Endothelial cell of umbilical vein (primary cell): ENCODE measurements at regions not wholly inside any gene's neighbourhood (a gene's known extent, or its start where the extent isn't known, plus 50 kb on each side); places are given as distances from the start of the nearest gene placed in this dataset.

Experiments
- BruUV-seq: library from RNA; stranded (reverse); fragments of 400-500 nt; replicated peaks from 2 replicates; lab custom pipeline; 2021; lab: Mats Ljungman, UMichigan
- CTCF ChIA-PET: fragments of 300-600, 350-600 bp; sonication (Branson Sonifier 250); formaldehyde crosslinking; loops from one replicate; lab custom pipeline; 2021; ENCODE audit warnings: antibody characterized with exemption, inconsistent platforms; lab: Charles Lee
- POLR2A ChIA-PET: fragments of 300-600, 350-600 bp; sonication (Branson Sonifier 250); formaldehyde crosslinking; loops from one replicate; lab custom pipeline; 2021; ENCODE audit warnings: antibody characterized with exemption, inconsistent platforms; lab: Charles Lee
- DNase-seq: peaks from one replicate; pipeline ENCODE4 v3.0.0-alpha.2; 2011; ENCODE audit warnings: low read depth, low spot score
- FAIRE-seq: peaks from 2 replicates; lab custom pipeline; 2011; peaks lifted over from hg19 to GRCh38; lab: Jason Lieb, UNC
- H2AFZ ChIP-seq: 2 replicates; pipeline ENCODE4 v1.6.0; 2012; ENCODE audit warnings: low read depth, low read length, control low read depth, inconsistent platforms
- H3K27ac ChIP-seq: 2 replicates; pipeline ENCODE4 v1.5.1; 2011; ENCODE audit warnings: low read depth, mild to moderate bottlenecking, control low read depth, low read length, moderate library complexity; ENCODE audit not compliant: insufficient read depth
- H3K27me3 ChIP-seq, 2 experiments: 2 replicates each; pipeline versions ENCODE4 v1.6.0 to v1.6.1; 2011; ENCODE audit warnings: low read length in 2 of 2, mixed read lengths in 1 of 2; ENCODE audit not compliant: control insufficient read depth in 2 of 2, insufficient read depth in 2 of 2
- H3K36me3 ChIP-seq, 2 experiments: 2 replicates in 1 of 2; 3 replicates in 1 of 2; pipeline ENCODE4 v1.5.1; 2011; ENCODE audit warnings: low read length in 2 of 2, mild to moderate bottlenecking in 1 of 2, moderate library complexity in 1 of 2; ENCODE audit not compliant: control insufficient read depth in 2 of 2, insufficient read depth in 2 of 2; ENCODE audit errors: extremely low read depth in 1 of 2
- H3K4me1 ChIP-seq: 3 replicates; pipeline ENCODE4 v1.5.1; 2011; ENCODE audit warnings: mild to moderate bottlenecking, low read length; ENCODE audit not compliant: control insufficient read depth, insufficient read depth; ENCODE audit errors: extremely low read depth
- H3K4me2 ChIP-seq: 2 replicates; pipeline ENCODE4 v1.6.1; 2011; ENCODE audit warnings: low read length, control low read depth, mixed read lengths; ENCODE audit not compliant: insufficient read depth
- H3K4me3 ChIP-seq, 3 experiments: fragments of 200-600 bp in 1 of 3; sonication (generic), shearing (Covaris generic) in 1 of 3; replicated peaks in 1 of 3; 2 replicates each; pipeline ENCODE4 v1.5.1; 2011 to 2016; ENCODE audit warnings: control low read depth in 3 of 3, low read length in 3 of 3, mild to moderate bottlenecking in 2 of 3, inconsistent platforms in 1 of 3, low read depth in 1 of 3, moderate library complexity in 1 of 3; ENCODE audit not compliant: insufficient read depth in 1 of 3
- H3K79me2 ChIP-seq: 2 replicates; pipeline ENCODE4 v1.6.0; 2012; ENCODE audit warnings: low read length, inconsistent platforms; ENCODE audit not compliant: control insufficient read depth, insufficient read depth
- H3K9ac ChIP-seq: replicated peaks from 2 replicates; pipeline ENCODE3; 2011; ENCODE audit warnings: low read length, control low read depth; ENCODE audit not compliant: insufficient read depth; ENCODE audit errors: extremely low read depth
- H3K9me1 ChIP-seq: replicated peaks from 3 replicates; pipeline ENCODE4 v1.6.0; 2011; ENCODE audit warnings: mild to moderate bottlenecking, low read length; ENCODE audit not compliant: control insufficient read depth, insufficient read depth; ENCODE audit errors: extremely low read depth
- H3K9me3 ChIP-seq: replicated peaks from 2 replicates; pipeline ENCODE4 v1.5.1; 2012; ENCODE audit warnings: low read length, inconsistent platforms; ENCODE audit not compliant: control insufficient read depth, insufficient read depth
- H4K20me1 ChIP-seq: replicated peaks from 2 replicates; pipeline ENCODE3; 2011; ENCODE audit warnings: mild to moderate bottlenecking, low read length; ENCODE audit not compliant: control insufficient read depth, insufficient read depth; ENCODE audit errors: extremely low read depth
- EZH2 ChIP-seq: IDR thresholded peaks from 2 replicates; pipeline ENCODE4 v1.6.1; 2012; ENCODE audit warnings: borderline replicate concordance, low read depth, mild to moderate bottlenecking, moderate library complexity, low read length, inconsistent platforms; ENCODE audit not compliant: severe bottlenecking
- FOS ChIP-seq: IDR thresholded peaks from 2 replicates; pipeline ENCODE4 v1.6.1; 2011; ENCODE audit warnings: mild to moderate bottlenecking, low read length, moderate library complexity, borderline replicate concordance; ENCODE audit not compliant: insufficient read depth
- GATA2 ChIP-seq: IDR thresholded peaks from 2 replicates; pipeline ENCODE4 v1.7.0; 2011; ENCODE audit warnings: low read depth, mild to moderate bottlenecking, moderate library complexity, mixed read lengths, low read length; ENCODE audit not compliant: insufficient read length, insufficient read depth
- JUN ChIP-seq: IDR thresholded peaks from 2 replicates; pipeline ENCODE4 v1.6.1; 2011; ENCODE audit warnings: borderline replicate concordance, low read depth; ENCODE audit not compliant: insufficient read length, insufficient read depth
- MAX ChIP-seq: IDR thresholded peaks from 2 replicates; pipeline ENCODE4 v1.6.1; 2011; ENCODE audit not compliant: insufficient read depth, insufficient read length
- MYC ChIP-seq: IDR thresholded peaks from one replicate; pipeline ENCODE4 v1.6.1; 2011; ENCODE audit warnings: mild to moderate bottlenecking, low read depth, low read length
- POLR2A ChIP-seq: IDR thresholded peaks from 2 replicates; pipeline ENCODE4 v1.6.1; 2012; ENCODE audit warnings: low read depth, mild to moderate bottlenecking, control low read depth, low read length
- POLR2AphosphoS5 ChIP-seq: IDR thresholded peaks from 2 replicates; pipeline ENCODE4 v1.6.1; 2012; ENCODE audit warnings: low read depth, mild to moderate bottlenecking, control low read depth, low read length, moderate library complexity; ENCODE audit not compliant: insufficient read depth
- dilution Hi-C: fragments of 300-500 bp; cut with MboI; formaldehyde crosslinking; loops from one replicate; pipeline ENCODE4 v1.15.0; 2019; ENCODE audit warnings: low sequenced_read_pairs; ENCODE audit not compliant: extremely low pct_ligation_motif_present
- intact Hi-C: fragments of 100-400 bp; cut with micrococcal nuclease; formaldehyde crosslinking; loops from one replicate; pipeline ENCODE4 v1.10.0; 2022
- TF ChIP-seq, protein P1 (sequence below), 2 donors: IDR thresholded peaks; 1 replicate in 1 of 2; 2 replicates in 1 of 2; pipeline ENCODE4 v1.5.1; 2011; ENCODE audit warnings: low read length in 2 of 2, mild to moderate bottlenecking in 2 of 2, moderate library complexity in 2 of 2, control low read depth in 1 of 2, inconsistent platforms in 1 of 2, low read depth in 1 of 2; ENCODE audit not compliant: insufficient read depth in 1 of 2; ENCODE audit errors: extremely low read depth in 1 of 2

GRCh38 chr15:70189826-70190695 is 92.3 kb upstream of the TLE3 start:
- FAIRE-seq (no peak), DNase-seq (no peak)
- intact Hi-C loops = no loop called here
- Histone ChIP-seq H2AFZ (no peak overlapping the region), H3K4me3 (no peak overlapping the region), H3K9me3 (no peaks in the 10 kb centered on the region), H4K20me1 (no peaks in the 10 kb centered on the region), H3K9ac (no peak overlapping the region), H3K4me1 (no peaks in the 10 kb centered on the region), H3K4me2 (no peak overlapping the region), H3K27me3 (no peaks in the 10 kb centered on the region), H3K27ac (no peak overlapping the region), H3K9me1 (no peaks in the 10 kb centered on the region), H3K36me3 (no peaks in the 10 kb centered on the region), H3K79me2 (no peaks in the 10 kb centered on the region)
- TF ChIP-seq GATA2 = no peak
- no peak for TF ChIP-seq JUN
- TF ChIP-seq MYC = no peak
- no peak for TF ChIP-seq FOS
- no peak for TF ChIP-seq MAX
- no peak for TF ChIP-seq POLR2AphosphoS5
- no TSS peak for BruUV-seq
- dilution Hi-C loops = no loop called here
- ChIA-PET CTCF (no interaction called here), POLR2A (no interaction called here)

DNA sequence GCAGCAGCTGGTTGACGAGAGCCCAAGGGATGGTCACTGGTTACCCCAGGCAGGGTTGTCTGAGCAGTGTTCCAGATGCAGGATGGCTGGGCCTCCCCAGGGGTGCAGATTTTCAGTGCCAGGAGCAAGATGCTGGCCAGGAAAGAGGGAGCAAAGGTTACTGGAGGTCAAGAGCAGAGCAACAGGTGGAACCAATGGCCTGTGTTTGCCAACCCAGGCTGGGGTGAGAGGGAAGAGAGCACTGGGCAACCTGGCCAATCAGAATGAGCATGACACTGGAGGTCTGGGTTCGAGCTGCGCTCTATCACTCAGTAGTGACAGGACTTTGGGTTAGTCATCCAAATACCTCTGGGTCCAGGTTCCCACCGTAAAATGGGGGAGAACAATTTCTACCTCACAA is 90.6 kb upstream of the TLE3 start:
- dilution Hi-C loops (no loop called here), intact Hi-C loops (no loop called here)
- Histone ChIP-seq H2AFZ (no peak overlapping the region), H3K79me2 (no peaks in the 10 kb centered on the region), H3K27me3 (no peaks in the 10 kb centered on the region), H3K4me3 (no peak overlapping the region), H3K9me1 (no peaks in the 10 kb centered on the region), H3K27ac (no peak overlapping the region), H3K9me3 (no peaks in the 10 kb centered on the region), H3K4me2 (no peak overlapping the region), H3K36me3 (no peaks in the 10 kb centered on the region), H3K4me1 (no peaks in the 10 kb centered on the region), H3K9ac (no peak overlapping the region), H4K20me1 (no peaks in the 10 kb centered on the region)
- FAIRE-seq (no peak), DNase-seq (no peak)
- no TSS peak for BruUV-seq
- POLR2A ChIA-PET = no interaction called here
- CTCF ChIA-PET = no interaction called here
- TF ChIP-seq POLR2A (no peak), FOS (no peak), JUN (no peak), GATA2 (no peak), MAX (no peak), MYC (no peak), POLR2AphosphoS5 (no peak), EZH2 (no peak)
- TF ChIP-seq, protein P1, sequence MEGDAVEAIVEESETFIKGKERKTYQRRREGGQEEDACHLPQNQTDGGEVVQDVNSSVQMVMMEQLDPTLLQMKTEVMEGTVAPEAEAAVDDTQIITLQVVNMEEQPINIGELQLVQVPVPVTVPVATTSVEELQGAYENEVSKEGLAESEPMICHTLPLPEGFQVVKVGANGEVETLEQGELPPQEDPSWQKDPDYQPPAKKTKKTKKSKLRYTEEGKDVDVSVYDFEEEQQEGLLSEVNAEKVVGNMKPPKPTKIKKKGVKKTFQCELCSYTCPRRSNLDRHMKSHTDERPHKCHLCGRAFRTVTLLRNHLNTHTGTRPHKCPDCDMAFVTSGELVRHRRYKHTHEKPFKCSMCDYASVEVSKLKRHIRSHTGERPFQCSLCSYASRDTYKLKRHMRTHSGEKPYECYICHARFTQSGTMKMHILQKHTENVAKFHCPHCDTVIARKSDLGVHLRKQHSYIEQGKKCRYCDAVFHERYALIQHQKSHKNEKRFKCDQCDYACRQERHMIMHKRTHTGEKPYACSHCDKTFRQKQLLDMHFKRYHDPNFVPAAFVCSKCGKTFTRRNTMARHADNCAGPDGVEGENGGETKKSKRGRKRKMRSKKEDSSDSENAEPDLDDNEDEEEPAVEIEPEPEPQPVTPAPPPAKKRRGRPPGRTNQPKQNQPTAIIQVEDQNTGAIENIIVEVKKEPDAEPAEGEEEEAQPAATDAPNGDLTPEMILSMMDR (IDR thresholded peaks at IDR 0.05; ENCODE audit: extremely low read depth in 1 of 2, insufficient read depth in 1 of 2, low read depth in 1 of 2, low read length in 2 of 2) = no peak
